ENCODE measurements at regions not wholly inside any gene's neighbourhood (a gene's known extent, or its start where the extent isn't known, plus 50 kb on each side); places are given as distances from the start of the nearest gene placed in this dataset.
"Not testable (repeated sequence)": the region's sequence is repeated elsewhere in the genome, so short reads cannot be mapped to it uniquely, and the experiment has no call there.

- intact Hi-C loops (cut with micrococcal nuclease), result no loop called here
- DNase-seq (no peak), ATAC-seq (ENCODE audit: low read depth) (no peak)
- no peak overlapping the region for H3K4me3 Mint-ChIP-seq
- CTCF ChIA-PET, result no interaction called here
- H4K20me1 ChIP-seq (ENCODE audit: control insufficient read depth, insufficient read depth, low read length, poor library complexity, severe bottlenecking), result no peaks in the 10 kb centered on the region
- POLR2A ChIA-PET, result no interaction called here
- H3K27me3 ChIP-seq (replicated peaks in 1 of 4; ENCODE audit: control extremely low read depth in 1 of 4, control insufficient read depth in 3 of 4, insufficient read depth in 4 of 4, low read length in 3 of 4), result no peaks in the 10 kb centered on the region
- 71% methylated on average over 2 of the region's 5 CpGs for WGBS (ENCODE audit: insufficient coverage)
- no peaks in the 10 kb centered on the region for H3K27me3 Mint-ChIP-seq
- H3K79me2 ChIP-seq (ENCODE audit: control insufficient read depth, insufficient read depth, low read length), result no peaks in the 10 kb centered on the region
- no peaks in the 10 kb centered on the region for H3K4me1 ChIP-seq (ENCODE audit: control insufficient read depth in 2 of 2, insufficient read depth in 2 of 2, low read length in 2 of 2)
- no peak overlapping the region for H3K27ac Mint-ChIP-seq
- H3K9me3 ChIP-seq (ENCODE audit: control extremely low read depth in 1 of 3, control insufficient read depth in 2 of 3, insufficient read depth in 1 of 3, low read length in 2 of 3), result no peaks in the 10 kb centered on the region
- H2AFZ ChIP-seq (ENCODE audit: insufficient read depth, low read depth, low read length, poor library complexity, severe bottlenecking), result no peak overlapping the region
- H3K36me3 ChIP-seq (replicated peaks in 1 of 2; ENCODE audit: control extremely low read depth in 1 of 2, control insufficient read depth in 1 of 2, extremely low read depth in 1 of 2, insufficient read depth in 2 of 2, low read length in 1 of 2), result no peaks in the 10 kb centered on the region
- no peaks in the 10 kb centered on the region for H3K4me1 Mint-ChIP-seq
- no peak overlapping the region for H3K4me3 ChIP-seq (ENCODE audit: control extremely low read depth in 1 of 5, extremely low read depth in 1 of 5, insufficient read depth in 1 of 5, low read depth in 2 of 5, low read length in 4 of 5)
- no peak overlapping the region for H3K4me2 ChIP-seq (replicated peaks; ENCODE audit: low read depth, low read length, poor library complexity, severe bottlenecking)
- H3K9ac ChIP-seq (ENCODE audit: low read length), result no peak overlapping the region
- H3K27ac ChIP-seq (ENCODE audit: low read length in 2 of 2), result no peak overlapping the region
- TF ChIP-seq CTCF (IDR thresholded peaks at IDR 0.05) (no peak), EZH2 (IDR thresholded peaks at IDR 0.05; ENCODE audit: borderline replicate concordance, insufficient read depth, low read depth, low read length, poor library complexity, severe bottlenecking) (no peak)
- H3K9me3 Mint-ChIP-seq (ENCODE audit: insufficient read depth), result no peaks in the 10 kb centered on the region
Measured at GRCh38 chr2:167783261-167784083, 463.9 kb downstream of the STK39 start.

GRCh38 chr2:167781629-167782028, 465.8 kb downstream of the STK39 start:
- CTCF ChIA-PET; DNase-seq; H2AFZ ChIP-seq (ENCODE audit: insufficient read depth, low read depth, low read length, poor library complexity, severe bottlenecking); ATAC-seq (ENCODE audit: low read depth); H3K27ac ChIP-seq (ENCODE audit: low read length in 2 of 2); H3K9ac ChIP-seq (ENCODE audit: low read length); POLR2A ChIA-PET; H3K4me2 ChIP-seq (replicated peaks; ENCODE audit: low read depth, low read length, poor library complexity, severe bottlenecking); H3K27ac Mint-ChIP-seq; intact Hi-C loops (cut with micrococcal nuclease); H3K27me3 Mint-ChIP-seq; H3K79me2 ChIP-seq (ENCODE audit: control insufficient read depth, insufficient read depth, low read length); H3K4me1 ChIP-seq (ENCODE audit: control insufficient read depth in 2 of 2, insufficient read depth in 2 of 2, low read length in 2 of 2); H3K4me3 Mint-ChIP-seq; H3K9me3 Mint-ChIP-seq (ENCODE audit: insufficient read depth); H3K36me3 ChIP-seq (replicated peaks in 1 of 2; ENCODE audit: control extremely low read depth in 1 of 2, control insufficient read depth in 1 of 2, extremely low read depth in 1 of 2, insufficient read depth in 2 of 2, low read length in 1 of 2); H3K9me3 ChIP-seq (ENCODE audit: control extremely low read depth in 1 of 3, control insufficient read depth in 2 of 3, insufficient read depth in 1 of 3, low read length in 2 of 3); H3K4me1 Mint-ChIP-seq; H3K4me3 ChIP-seq (ENCODE audit: control extremely low read depth in 1 of 5, extremely low read depth in 1 of 5, insufficient read depth in 1 of 5, low read depth in 2 of 5, low read length in 4 of 5); H3K27me3 ChIP-seq (replicated peaks in 1 of 4; ENCODE audit: control extremely low read depth in 1 of 4, control insufficient read depth in 3 of 4, insufficient read depth in 4 of 4, low read length in 3 of 4); H4K20me1 ChIP-seq (ENCODE audit: control insufficient read depth, insufficient read depth, low read length, poor library complexity, severe bottlenecking): not testable (repeated sequence)
- WGBS (ENCODE audit: insufficient coverage), result 93% methylated on average over 8 of the region's 8 CpGs
